Sigmoid colon (tissue), 6 donors: ENCODE measurements at regions not wholly inside any gene's neighbourhood (a gene's known extent, or its start where the extent isn't known, plus 50 kb on each side); places are given as distances from the start of the nearest gene placed in this dataset.

ENCODE experiments used
- DNase-seq: peaks from one replicate; pipeline ENCODE4 v3.0.0-alpha.2; 2019
- H3K27ac ChIP-seq, 4 donors: fragments of 200-600 bp; sonication (generic); one replicate each; pipeline ENCODE4 v1.5.1; 2016 to 2019; ENCODE audit warnings: mild to moderate bottlenecking in 1 of 4
- H3K27me3 ChIP-seq, 3 donors: fragments of 200-600 bp; sonication (generic); one replicate each; pipeline ENCODE4 v1.5.1; 2019; ENCODE audit warnings: mild to moderate bottlenecking in 1 of 3
- H3K36me3 ChIP-seq, 4 donors: fragments of 200-600 bp; sonication (generic); one replicate each; pipeline ENCODE4 v1.5.1; 2016 to 2019
- H3K4me1 ChIP-seq, 4 donors: fragments of 200-600 bp; sonication (generic); one replicate each; pipeline ENCODE4 v1.5.1; 2017 to 2019
- H3K4me3 ChIP-seq, 4 donors: fragments of 200-600 bp; sonication (generic); one replicate each; pipeline ENCODE4 v1.5.1; 2017 to 2019; ENCODE audit warnings: mild to moderate bottlenecking in 2 of 4, moderate library complexity in 1 of 4
- H3K9me3 ChIP-seq, 4 donors: fragments of 200-600 bp in 3 of 4; sonication (generic) in 3 of 4; one replicate each; pipeline versions ENCODE4 v1.5.1 to v1.6.1; 2013 to 2019
- CTCF ChIP-seq, 4 experiments: fragments of 450-650 bp in 3 of 4; fragments of 200-600 bp in 1 of 4; IDR thresholded peaks; one replicate each; pipeline ENCODE4 v1.5.1; 2016 to 2019; ENCODE audit warnings: antibody characterized with exemption in 4 of 4, mild to moderate bottlenecking in 3 of 4, moderate library complexity in 2 of 4
- EP300 ChIP-seq, 4 donors: sonication (generic); formaldehyde crosslinking; IDR thresholded peaks; one replicate each; pipeline ENCODE4 v1.6.1; 2017; ENCODE audit warnings: antibody characterized with exemption in 4 of 4
- POLR2A ChIP-seq, 2 donors: fragments of 450-650 bp; IDR thresholded peaks; one replicate each; pipeline ENCODE4 v1.6.1; 2016; ENCODE audit warnings: antibody characterized with exemption in 2 of 2, mild to moderate bottlenecking in 2 of 2, moderate library complexity in 2 of 2
- POLR2AphosphoS5 ChIP-seq, 4 donors: sonication (generic); formaldehyde crosslinking; IDR thresholded peaks; one replicate each; pipeline ENCODE4 v1.6.1; 2017; ENCODE audit warnings: antibody characterized with exemption in 4 of 4
- WGBS, 2 donors: extraction: QIAGEN DNeasy Blood & Tissue Kit; methylation state at CpG; one replicate each; pipeline ENCODE4 v1.1.7; 2013; 5-methylcytosine and 5-hydroxymethylcytosine counted together
- intact Hi-C: fragments of 100-400 bp; cut with DNase I; formaldehyde crosslinking; loops from one replicate; pipeline ENCODE4 v1.15.1; 2023
- donor health status: healthy with polysubstance abuse.
- donor health status: healthy.

GRCh38 chr13:74622284-74622683 is 488.1 kb upstream of the KLF12 start:
- Histone ChIP-seq H3K4me3 (no peak overlapping the region), H3K36me3 (no peaks in the 10 kb centered on the region), H3K27ac (no peak overlapping the region), H3K27me3 (no peaks in the 10 kb centered on the region), H3K4me1 (no peaks in the 10 kb centered on the region), H3K9me3 (no peaks in the 10 kb centered on the region)
- TF ChIP-seq EP300 (IDR thresholded peaks at IDR 0.05), result no peak
- TF ChIP-seq POLR2AphosphoS5 (IDR thresholded peaks at IDR 0.05), result no peak
- no peak for TF ChIP-seq POLR2A (IDR thresholded peaks at IDR 0.05)
- TF ChIP-seq CTCF (IDR thresholded peaks at IDR 0.05), result no peak
- intact Hi-C loops, result no loop called here
- 35 to 52% methylated on average over 1 of the region's 1 CpG for whole genome bisulfite sequencing, 2 donors
- DNase-seq, result no peak

- H3K9me3 ChIP-seq, result no peaks in the 10 kb centered on the region
- H3K4me3 ChIP-seq, result no peak overlapping the region
- intact Hi-C loops, result no loop called here
- H3K36me3 ChIP-seq, result no peaks in the 10 kb centered on the region
- WGBS, 2 donors, result 45 to 46% methylated on average over 2 of the region's 2 CpGs
- no peak overlapping the region for H3K27ac ChIP-seq
- no peaks in the 10 kb centered on the region for H3K27me3 ChIP-seq
- no peak for DNase-seq
- H3K4me1 ChIP-seq, result no peaks in the 10 kb centered on the region
- TF ChIP-seq CTCF (IDR thresholded peaks at IDR 0.05) (no peak), EP300 (IDR thresholded peaks at IDR 0.05) (no peak)
Observed at GRCh38 chr13:74620711-74621110, 486.5 kb upstream of the KLF12 start.

GRCh38 chr13:74620308-74620707 is 486.1 kb upstream of the KLF12 start:
- Histone ChIP-seq H3K36me3 (no peaks in the 10 kb centered on the region), H3K27ac (no peak overlapping the region), H3K4me3 (no peak overlapping the region), H3K9me3 (no peaks in the 10 kb centered on the region), H3K4me1 (no peaks in the 10 kb centered on the region), H3K27me3 (no peaks in the 10 kb centered on the region)
- no peak for TF ChIP-seq EP300 (IDR thresholded peaks at IDR 0.05)
- no peak for TF ChIP-seq POLR2A (IDR thresholded peaks at IDR 0.05)
- no peak for TF ChIP-seq POLR2AphosphoS5 (IDR thresholded peaks at IDR 0.05)
- TF ChIP-seq CTCF (IDR thresholded peaks at IDR 0.05), result no peak
- 80 to 83% methylated on average over 4 of the region's 4 CpGs for WGBS, 2 donors
- intact Hi-C loops, result no loop called here
- no peak for DNase-seq

- peaks cover 0 to 7% (median 1%) of the 10 kb centered on the region in 4 donors for H3K4me1 ChIP-seq
- H3K27me3 ChIP-seq, result no peaks in the 10 kb centered on the region
- H3K36me3 ChIP-seq, result no peaks in the 10 kb centered on the region
- no peak overlapping the region for H3K27ac ChIP-seq
- H3K4me3 ChIP-seq, result no peak overlapping the region
- 75 to 79% methylated on average over 3 of the region's 3 CpGs for WGBS, 2 donors
- DNase-seq, result no peak
- TF ChIP-seq POLR2AphosphoS5 (IDR thresholded peaks at IDR 0.05) (no peak), CTCF (IDR thresholded peaks at IDR 0.05) (no peak), POLR2A (IDR thresholded peaks at IDR 0.05) (no peak), EP300 (IDR thresholded peaks at IDR 0.05) (no peak)
- H3K9me3 ChIP-seq, result peaks cover 0 to 11% (median 6%) of the 10 kb centered on the region in 4 donors
- intact Hi-C loops, result no loop called here
Observed at GRCh38 chr13:74597526-74597925, 463.3 kb upstream of the KLF12 start.

GRCh38 chr13:74596691-74597090 is 462.5 kb upstream of the KLF12 start:
- Histone ChIP-seq H3K27ac (no peak overlapping the region), H3K4me1 (peaks cover 0 to 7% (median 1%) of the 10 kb centered on the region in 4 donors), H3K9me3 (peaks cover 0 to 11% (median 6%) of the 10 kb centered on the region in 4 donors), H3K27me3 (no peaks in the 10 kb centered on the region), H3K4me3 (no peak overlapping the region), H3K36me3 (no peaks in the 10 kb centered on the region)
- DNase-seq, result no peak
- WGBS, 2 donors, result 62 to 64% methylated on average over 5 of the region's 5 CpGs
- intact Hi-C loops, result no loop called here
- no peak for TF ChIP-seq POLR2A (IDR thresholded peaks at IDR 0.05)
- no peak for TF ChIP-seq POLR2AphosphoS5 (IDR thresholded peaks at IDR 0.05)
- TF ChIP-seq EP300 (IDR thresholded peaks at IDR 0.05), result no peak
- no peak for TF ChIP-seq CTCF (IDR thresholded peaks at IDR 0.05)
